Colonic mucosa (tissue), 4 donors: ENCODE measurements at regions not wholly inside any gene's neighbourhood (a gene's known extent, or its start where the extent isn't known, plus 50 kb on each side); places are given as distances from the start of the nearest gene placed in this dataset.

Experiments used
- DNase-seq: peaks from one replicate; pipeline ENCODE4 v3.0.0-alpha.2; 2020
- H3K27ac ChIP-seq: fragments of 200-600 bp; one replicate; pipeline ENCODE4 v1.8.0; 2021
- H3K27me3 ChIP-seq: fragments of 200-600 bp; one replicate; pipeline ENCODE4 v1.8.0; 2021
- H3K36me3 ChIP-seq: fragments of 200-600 bp; one replicate; pipeline ENCODE4 v1.8.0; 2021
- H3K4me1 ChIP-seq: fragments of 200-600 bp; one replicate; pipeline ENCODE4 v1.8.0; 2021; ENCODE audit warnings: mild to moderate bottlenecking
- H3K4me3 ChIP-seq: fragments of 200-600 bp; one replicate; pipeline ENCODE4 v1.8.0; 2021
- H3K9ac ChIP-seq, 2 donors: one replicate each; pipeline ENCODE4 v1.7.0; 2013; ENCODE audit warnings: control low read depth in 2 of 2, low read depth in 2 of 2, low read length in 2 of 2
- H3K9me3 ChIP-seq: fragments of 200-600 bp; one replicate; pipeline ENCODE4 v1.8.0; 2021
- CTCF ChIP-seq: fragments of 200-600 bp; IDR thresholded peaks from one replicate; pipeline ENCODE4 v1.8.0; 2022; ENCODE audit warnings: antibody characterized with exemption, mild to moderate bottlenecking
- intact Hi-C: fragments of 100-400 bp; cut with DNase I; formaldehyde crosslinking; loops from one replicate; pipeline ENCODE4 v1.14.1; 2022
- donor health status: healthy.
- donor health status: DM: no; HTN: no; CAD: no.
- donor health status: DM: no; HTN: no; CAD: no.

- Histone ChIP-seq H3K9me3 (no peaks in the 10 kb centered on the region), H3K9ac (no peak overlapping the region), H3K27me3 (no peaks in the 10 kb centered on the region), H3K4me3 (no peak overlapping the region), H3K36me3 (no peaks in the 10 kb centered on the region), H3K4me1 (no peaks in the 10 kb centered on the region), H3K27ac (no peak overlapping the region)
- intact Hi-C loops: no loop called here
- no peak for TF ChIP-seq CTCF
- DNase-seq: no peak
These were observed 112.1 kb upstream of the PIEZO2 start for GRCh38 chr18:11261486-11261885.

- no peaks in the 10 kb centered on the region for H3K36me3 ChIP-seq
- no peak overlapping the region for H3K27ac ChIP-seq
- DNase-seq: no peak
- H3K9ac ChIP-seq: no peak overlapping the region
- H3K27me3 ChIP-seq: no peaks in the 10 kb centered on the region
- intact Hi-C loops: no loop called here
- no peak for TF ChIP-seq CTCF
- H3K4me3 ChIP-seq: no peak overlapping the region
- H3K4me1 ChIP-seq: no peaks in the 10 kb centered on the region
- no peaks in the 10 kb centered on the region for H3K9me3 ChIP-seq
These were observed 111.6 kb upstream of the PIEZO2 start for GRCh38 chr18:11260961-11261461.

GRCh38 chr18:11259469-11260150, 110.2 kb upstream of the PIEZO2 start:
- Histone ChIP-seq H3K9me3 (no peaks in the 10 kb centered on the region), H3K27ac (no peak overlapping the region), H3K27me3 (no peaks in the 10 kb centered on the region), H3K4me3 (no peak overlapping the region), H3K9ac (no peak overlapping the region), H3K4me1 (no peaks in the 10 kb centered on the region), H3K36me3 (no peaks in the 10 kb centered on the region)
- peak; percentile 26 for DNase-seq
- no peak for TF ChIP-seq CTCF
- intact Hi-C loops: loop anchor here (10.0 kb wide), 1 partner anchor 55 kb away; no protein-coding TSS in a partner anchor

GRCh38 chr18:11258039-11258610, 108.8 kb upstream of the PIEZO2 start:
- Histone ChIP-seq H3K9me3 (no peaks in the 10 kb centered on the region), H3K4me1 (no peaks in the 10 kb centered on the region), H3K27ac (no peak overlapping the region), H3K27me3 (no peaks in the 10 kb centered on the region), H3K9ac (no peak overlapping the region), H3K4me3 (no peak overlapping the region), H3K36me3 (no peaks in the 10 kb centered on the region)
- no peak for DNase-seq
- intact Hi-C loops: loop anchor here (10.0 kb wide), 1 partner anchor 57 kb away; no protein-coding TSS in a partner anchor
- no peak for TF ChIP-seq CTCF

- Histone ChIP-seq H3K4me1 (no peaks in the 10 kb centered on the region), H3K9ac (no peak overlapping the region), H3K27ac (no peak overlapping the region), H3K27me3 (no peaks in the 10 kb centered on the region), H3K9me3 (no peaks in the 10 kb centered on the region), H3K36me3 (no peaks in the 10 kb centered on the region), H3K4me3 (no peak overlapping the region)
- no peak for DNase-seq
- TF ChIP-seq CTCF: no peak
- intact Hi-C loops: loop anchor here (10.0 kb wide), 1 partner anchor 59 kb away; no protein-coding TSS in a partner anchor
These were observed 106.9 kb upstream of the PIEZO2 start for GRCh38 chr18:11256251-11256650.
